Erythroblast (primary cell): ENCODE measurements at regions not wholly inside any gene's neighbourhood (a gene's known extent, or its start where the extent isn't known, plus 50 kb on each side); places are given as distances from the start of the nearest gene placed in this dataset.

ENCODE experiments used
- GATA1 ChIP-seq: IDR thresholded peaks from 2 replicates; pipeline ENCODE4 v1.6.1; 2011; ENCODE audit warnings: low read depth, mild to moderate bottlenecking, control low read depth, low read length, moderate library complexity
- POLR2A ChIP-seq: IDR thresholded peaks from 2 replicates; pipeline ENCODE4 v1.6.1; 2011; ENCODE audit warnings: mild to moderate bottlenecking, low read length

DNA sequence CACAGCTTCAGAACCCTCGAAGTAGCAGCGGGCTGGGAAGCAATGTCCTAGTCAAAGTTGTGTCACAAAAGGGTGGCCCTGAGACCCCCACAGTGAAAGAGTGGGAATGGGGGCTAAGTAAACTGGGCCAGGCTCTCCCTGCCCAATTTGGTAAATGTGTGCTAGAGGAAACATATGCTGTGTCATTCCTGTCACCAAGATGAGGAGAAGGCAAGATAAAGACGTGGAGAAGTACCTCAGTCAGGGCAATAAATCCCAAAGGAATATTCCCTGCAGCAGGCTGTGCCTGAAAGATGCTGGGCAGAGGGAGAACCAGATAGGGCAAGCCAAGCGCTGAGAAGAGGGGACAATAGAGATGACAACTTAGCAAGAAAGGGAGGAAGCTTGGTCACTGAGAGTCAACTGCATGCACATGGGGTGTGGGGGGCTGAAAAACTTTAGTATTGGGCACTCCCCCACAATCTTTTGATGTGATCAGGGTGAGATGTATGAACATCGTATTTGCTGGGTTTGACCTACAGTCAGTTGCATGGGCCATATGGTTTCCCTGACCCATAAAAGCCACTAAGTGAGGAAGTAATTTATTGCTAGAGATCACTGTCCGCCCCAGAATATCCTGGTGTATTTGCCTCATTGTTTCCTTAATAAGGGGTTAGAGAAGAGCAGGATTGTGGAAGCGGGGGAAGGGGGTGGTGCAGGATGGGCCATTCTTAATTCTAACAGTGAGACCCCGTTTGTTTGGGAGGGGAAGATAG, 49.9 kb upstream of the CXCR4 start:
- no peak for TF ChIP-seq POLR2A
- TF ChIP-seq GATA1, result no peak
